ENCODE measurements at regions not wholly inside any gene's neighbourhood (a gene's known extent, or its start where the extent isn't known, plus 50 kb on each side); places are given as distances from the start of the nearest gene placed in this dataset.

- Mint-ChIP-seq H3K27me3 (peaks cover 21 to 51% of the 10 kb centered on the region in 2 donors), H3K4me3 (no peak overlapping the region), H3K9me3 (no peaks in the 10 kb centered on the region), H3K27ac (no peak overlapping the region), H3K36me3 (ENCODE audit: insufficient read depth) (no peaks in the 10 kb centered on the region), H3K4me1 (ENCODE audit: low read depth in 2 of 2) (no peaks in the 10 kb centered on the region)
- DNase-seq (no peak), ATAC-seq (replicated peaks) (no peak)
Measured at GRCh38 chr2:46850742-46851141, 64.9 kb downstream of the MCFD2 start.

GRCh38 chr2:46849721-46850556 is 65.7 kb downstream of the MCFD2 start:
- Mint-ChIP-seq H3K27me3 (peaks cover 25 to 59% of the 10 kb centered on the region in 2 donors), H3K27ac (no peak overlapping the region), H3K4me3 (no peak overlapping the region), H3K4me1 (ENCODE audit: low read depth in 2 of 2) (no peaks in the 10 kb centered on the region), H3K9me3 (no peaks in the 10 kb centered on the region), H3K36me3 (ENCODE audit: insufficient read depth) (no peaks in the 10 kb centered on the region)
- no peak for DNase-seq
- no peak for ATAC-seq (replicated peaks)

GRCh38 chr2:46849046-46849715 is 66.4 kb downstream of the MCFD2 start:
- H3K27me3 Mint-ChIP-seq: peaks cover 26 to 62% of the 10 kb centered on the region in 2 donors
- H3K4me3 Mint-ChIP-seq: no peak overlapping the region
- H3K9me3 Mint-ChIP-seq: no peaks in the 10 kb centered on the region
- H3K27ac Mint-ChIP-seq: no peak overlapping the region
- DNase-seq (no peak), ATAC-seq (replicated peaks) (no peak)
- no peaks in the 10 kb centered on the region for H3K4me1 Mint-ChIP-seq (ENCODE audit: low read depth in 2 of 2)
- no peaks in the 10 kb centered on the region for H3K36me3 Mint-ChIP-seq (ENCODE audit: insufficient read depth)

GRCh38 chr2:46848447-46848846 is 67.2 kb downstream of the MCFD2 start:
- Mint-ChIP-seq H3K4me3 (no peak overlapping the region), H3K9me3 (no peaks in the 10 kb centered on the region), H3K4me1 (ENCODE audit: low read depth in 2 of 2) (no peaks in the 10 kb centered on the region), H3K27ac (no peak overlapping the region), H3K36me3 (ENCODE audit: insufficient read depth) (no peaks in the 10 kb centered on the region), H3K27me3 (peaks cover 31 to 62% of the 10 kb centered on the region in 2 donors)
- ATAC-seq (replicated peaks): no peak
- DNase-seq: no peak

- Mint-ChIP-seq H3K4me1 (ENCODE audit: low read depth in 2 of 2) (no peaks in the 10 kb centered on the region), H3K27me3 (peaks cover 34 to 62% of the 10 kb centered on the region in 2 donors), H3K9me3 (no peaks in the 10 kb centered on the region), H3K27ac (no peak overlapping the region), H3K36me3 (ENCODE audit: insufficient read depth) (no peaks in the 10 kb centered on the region), H3K4me3 (no peak overlapping the region)
- DNase-seq (no peak), ATAC-seq (replicated peaks) (no peak)
Measured at GRCh38 chr2:46847726-46848412, 67.7 kb downstream of the MCFD2 start.

GRCh38 chr2:46847185-46847710 is 68.4 kb downstream of the MCFD2 start:
- H3K36me3 Mint-ChIP-seq (ENCODE audit: insufficient read depth): no peaks in the 10 kb centered on the region
- H3K27me3 Mint-ChIP-seq: peaks cover 36 to 62% of the 10 kb centered on the region in 2 donors
- no peak for DNase-seq
- no peaks in the 10 kb centered on the region for H3K9me3 Mint-ChIP-seq
- no peaks in the 10 kb centered on the region for H3K4me1 Mint-ChIP-seq (ENCODE audit: low read depth in 2 of 2)
- no peak overlapping the region for H3K27ac Mint-ChIP-seq
- ATAC-seq (replicated peaks): no peak
- no peak overlapping the region for H3K4me3 Mint-ChIP-seq

GRCh38 chr2:46846536-46846935 is 69.1 kb downstream of the MCFD2 start:
- H3K36me3 Mint-ChIP-seq (ENCODE audit: insufficient read depth): no peaks in the 10 kb centered on the region
- ATAC-seq (replicated peaks) (no peak), DNase-seq (no peak)
- H3K27ac Mint-ChIP-seq: no peak overlapping the region
- H3K4me1 Mint-ChIP-seq (ENCODE audit: low read depth in 2 of 2): no peaks in the 10 kb centered on the region
- H3K9me3 Mint-ChIP-seq: no peaks in the 10 kb centered on the region
- H3K4me3 Mint-ChIP-seq: no peak overlapping the region
- H3K27me3 Mint-ChIP-seq: peaks cover 36 to 62% of the 10 kb centered on the region in 2 donors

GRCh38 chr2:46845542-46846486 is 69.8 kb downstream of the MCFD2 start:
- no peak overlapping the region for H3K4me3 Mint-ChIP-seq
- ATAC-seq (replicated peaks) (no peak), DNase-seq (no peak)
- no peaks in the 10 kb centered on the region for H3K4me1 Mint-ChIP-seq (ENCODE audit: low read depth in 2 of 2)
- peaks cover 36 to 60% of the 10 kb centered on the region in 2 donors for H3K27me3 Mint-ChIP-seq
- H3K27ac Mint-ChIP-seq: peak overlapping the region in 1 of 2 donors; percentile 17
- H3K9me3 Mint-ChIP-seq: no peaks in the 10 kb centered on the region
- H3K36me3 Mint-ChIP-seq (ENCODE audit: insufficient read depth): no peaks in the 10 kb centered on the region

- Mint-ChIP-seq H3K27ac (no peak overlapping the region), H3K4me1 (ENCODE audit: low read depth in 2 of 2) (no peaks in the 10 kb centered on the region), H3K9me3 (no peaks in the 10 kb centered on the region), H3K4me3 (no peak overlapping the region), H3K36me3 (ENCODE audit: insufficient read depth) (no peaks in the 10 kb centered on the region), H3K27me3 (peaks cover 36 to 46% of the 10 kb centered on the region in 2 donors)
- ATAC-seq (replicated peaks) (no peak), DNase-seq (no peak)
Measured at GRCh38 chr2:46844443-46844842, 71.2 kb downstream of the MCFD2 start.

GRCh38 chr2:46844034-46844433 is 71.6 kb downstream of the MCFD2 start:
- H3K36me3 Mint-ChIP-seq (ENCODE audit: insufficient read depth): no peaks in the 10 kb centered on the region
- no peaks in the 10 kb centered on the region for H3K9me3 Mint-ChIP-seq
- DNase-seq (no peak), ATAC-seq (replicated peaks) (no peak)
- peaks cover 33 to 42% of the 10 kb centered on the region in 2 donors for H3K27me3 Mint-ChIP-seq
- no peak overlapping the region for H3K4me3 Mint-ChIP-seq
- H3K4me1 Mint-ChIP-seq (ENCODE audit: low read depth in 2 of 2): no peaks in the 10 kb centered on the region
- H3K27ac Mint-ChIP-seq: no peak overlapping the region

GRCh38 chr2:46843316-46843715 is 72.3 kb downstream of the MCFD2 start:
- DNase-seq (no peak), ATAC-seq (replicated peaks) (no peak)
- peaks cover 26 to 35% of the 10 kb centered on the region in 2 donors for H3K27me3 Mint-ChIP-seq
- no peaks in the 10 kb centered on the region for H3K36me3 Mint-ChIP-seq (ENCODE audit: insufficient read depth)
- H3K9me3 Mint-ChIP-seq: no peaks in the 10 kb centered on the region
- H3K4me3 Mint-ChIP-seq: no peak overlapping the region
- H3K27ac Mint-ChIP-seq: no peak overlapping the region
- H3K4me1 Mint-ChIP-seq (ENCODE audit: low read depth in 2 of 2): no peaks in the 10 kb centered on the region

- no peak overlapping the region for H3K27ac Mint-ChIP-seq
- DNase-seq (no peak), ATAC-seq (replicated peaks) (no peak)
- H3K27me3 Mint-ChIP-seq: peaks cover 22 to 31% of the 10 kb centered on the region in 2 donors
- no peaks in the 10 kb centered on the region for H3K36me3 Mint-ChIP-seq (ENCODE audit: insufficient read depth)
- H3K4me1 Mint-ChIP-seq (ENCODE audit: low read depth in 2 of 2): no peaks in the 10 kb centered on the region
- H3K4me3 Mint-ChIP-seq: no peak overlapping the region
- no peaks in the 10 kb centered on the region for H3K9me3 Mint-ChIP-seq
Measured at GRCh38 chr2:46842876-46843275, 72.7 kb downstream of the MCFD2 start.

- ATAC-seq (replicated peaks) (no peak), DNase-seq (no peak)
- Mint-ChIP-seq H3K27ac (no peak overlapping the region), H3K4me1 (ENCODE audit: low read depth in 2 of 2) (no peaks in the 10 kb centered on the region), H3K27me3 (peaks cover 22 to 29% of the 10 kb centered on the region in 2 donors), H3K36me3 (ENCODE audit: insufficient read depth) (no peaks in the 10 kb centered on the region), H3K9me3 (no peaks in the 10 kb centered on the region), H3K4me3 (no peak overlapping the region)
Measured at GRCh38 chr2:46841621-46842020, 74.0 kb downstream of the MCFD2 start.
